ENCODE measurements at regions not wholly inside any gene's neighbourhood (a gene's known extent, or its start where the extent isn't known, plus 50 kb on each side); places are given as distances from the start of the nearest gene placed in this dataset.

DNA sequence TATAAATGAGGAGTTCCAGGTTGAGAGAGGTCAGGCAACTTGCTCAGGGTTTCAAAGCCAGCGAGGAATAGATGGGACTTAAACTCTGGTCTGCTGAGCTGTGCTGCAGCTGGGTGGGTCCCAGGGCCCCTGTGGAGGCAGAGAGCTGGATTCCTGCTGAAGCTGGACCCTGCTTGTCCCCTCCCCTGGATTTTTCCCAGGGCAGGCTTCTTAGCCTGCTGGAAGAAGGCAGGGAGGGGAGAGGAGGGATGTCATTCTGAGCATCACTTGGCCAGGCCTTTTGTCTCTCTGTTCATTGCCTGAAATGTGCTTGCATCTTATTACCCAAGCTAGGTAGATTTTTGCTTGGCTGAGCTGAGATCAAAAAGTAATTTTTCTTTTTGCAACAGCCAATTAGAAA, 133.7 kb downstream of the DHX35 start:
- DNase-seq: no peak

DNA sequence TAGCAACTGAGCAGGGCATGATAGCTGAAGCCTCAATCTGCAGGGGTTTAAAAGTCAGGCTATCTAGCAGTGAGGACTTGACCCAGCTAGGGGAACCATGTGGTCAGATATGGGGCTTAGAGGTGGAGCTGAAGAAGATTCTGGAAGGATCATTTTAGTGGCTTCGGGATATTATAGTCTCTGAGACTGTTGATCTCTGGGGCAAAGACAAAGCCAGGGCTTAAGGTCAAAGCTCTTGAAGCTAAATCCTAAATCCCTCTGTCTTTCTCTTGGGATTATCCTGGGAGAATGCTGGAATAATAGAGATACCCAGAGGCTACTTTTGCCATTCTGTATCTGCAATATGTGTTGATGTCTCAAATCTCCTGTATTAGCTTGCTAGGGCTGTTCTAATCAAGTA, 132.2 kb downstream of the DHX35 start:
- no peak for DNase-seq

DNA sequence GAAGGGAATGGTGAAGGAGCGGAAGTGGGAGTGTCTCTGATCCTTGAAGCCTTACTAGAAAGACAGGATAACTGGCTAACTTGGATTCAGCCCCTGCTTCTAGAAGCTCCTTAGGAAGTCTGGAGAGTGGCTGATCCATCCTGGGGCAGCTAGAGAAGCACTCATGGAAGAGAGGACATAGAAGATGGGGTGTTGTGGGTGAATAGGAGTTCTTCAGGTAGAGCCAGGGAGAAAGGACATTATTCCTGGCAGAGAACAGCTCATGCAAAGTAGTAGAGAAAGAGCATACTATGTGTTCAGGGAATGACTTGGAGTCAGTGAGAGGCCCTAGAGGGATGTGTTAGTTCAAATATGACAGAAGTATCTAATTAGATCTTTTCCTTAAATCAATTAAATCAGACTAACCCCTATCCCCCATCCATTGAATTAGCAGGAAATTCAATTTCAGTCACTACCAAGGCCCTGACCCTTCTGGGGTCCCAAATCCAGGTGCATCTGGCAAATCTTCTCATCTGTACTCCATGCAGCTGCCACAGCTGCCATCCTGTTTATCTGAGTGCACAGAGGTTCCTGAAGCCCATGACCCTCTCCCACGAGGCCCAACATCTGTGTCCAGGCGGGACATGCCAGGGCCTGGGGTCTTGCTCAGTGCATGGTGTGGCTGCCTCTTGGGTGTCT, 130.7 kb downstream of the DHX35 start:
- no peak for DNase-seq

DNA sequence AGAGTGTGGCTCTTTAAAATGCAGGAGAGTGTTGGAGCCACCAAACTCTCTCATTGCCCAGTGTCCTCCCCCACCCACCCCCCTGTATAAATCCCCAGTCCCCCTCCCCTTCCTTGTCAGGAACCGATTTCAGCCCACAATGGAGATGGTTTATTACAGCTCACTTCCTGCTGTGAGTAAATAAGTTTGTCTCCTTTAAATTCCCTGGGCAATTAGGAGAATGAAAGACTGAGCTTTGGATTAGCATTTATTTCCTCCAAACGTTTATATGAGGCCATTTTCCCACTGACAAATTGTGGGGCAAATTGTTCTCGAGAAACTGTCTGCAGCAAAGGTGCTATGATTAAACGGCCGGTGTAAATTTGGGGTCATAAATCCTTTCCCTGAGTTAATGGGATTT, 128.8 kb downstream of the DHX35 start:
- no peak for DNase-seq

DNA sequence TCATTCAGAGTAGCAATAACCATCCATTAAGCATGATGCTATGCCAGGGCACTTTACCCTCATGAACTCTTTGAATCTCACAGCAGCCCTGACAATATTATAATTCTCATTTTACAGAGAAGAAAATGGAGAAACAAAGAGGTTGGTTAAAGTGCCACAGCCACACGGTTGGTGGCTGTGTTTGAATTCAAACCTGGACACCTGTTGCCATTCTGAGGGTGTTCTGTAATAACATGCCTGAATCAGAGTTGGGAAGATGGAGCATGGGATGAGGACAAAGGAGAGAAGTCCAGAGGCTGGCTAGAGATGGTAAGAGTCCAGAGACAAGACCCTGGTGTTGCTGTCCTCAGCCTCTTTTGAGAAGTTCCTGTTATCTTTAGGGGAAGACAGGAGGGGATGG, 127.7 kb downstream of the DHX35 start:
- DNase-seq: no peak
